ENCODE measurements at regions not wholly inside any gene's neighbourhood (a gene's known extent, or its start where the extent isn't known, plus 50 kb on each side); places are given as distances from the start of the nearest gene placed in this dataset.

GRCh38 chr9:27659001-27659400 is 85.7 kb upstream of the C9orf72 start:
- TF ChIP-seq, protein P1, sequence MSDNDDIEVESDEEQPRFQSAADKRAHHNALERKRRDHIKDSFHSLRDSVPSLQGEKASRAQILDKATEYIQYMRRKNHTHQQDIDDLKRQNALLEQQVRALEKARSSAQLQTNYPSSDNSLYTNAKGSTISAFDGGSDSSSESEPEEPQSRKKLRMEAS (IDR thresholded peaks at IDR 0.05), result no peak
- TF ChIP-seq POLR2AphosphoS5 (IDR thresholded peaks at IDR 0.05; ENCODE audit: low read depth, low read length) (no peak), YY1 (IDR thresholded peaks at IDR 0.05; ENCODE audit: extremely low read depth, insufficient replicate concordance, low read depth, low read length) (no peak)
